HEK293 (cell line): ENCODE measurements at regions not wholly inside any gene's neighbourhood (a gene's known extent, or its start where the extent isn't known, plus 50 kb on each side); places are given as distances from the start of the nearest gene placed in this dataset.

Experiments used
- CTCF ChIA-PET: fragments of 350-600 bp; formaldehyde crosslinking; extraction: SDS; loops from one replicate; lab custom pipeline; 2021; ENCODE audit warnings: antibody characterized with exemption; lab: Yijun Ruan, JAX
- POLR2A ChIA-PET: fragments of 300-600 bp; formaldehyde crosslinking; extraction: SDS; loops from one replicate; lab custom pipeline; 2020; ENCODE audit warnings: antibody characterized with exemption, inconsistent platforms; lab: Yijun Ruan, JAX
- H3K27ac ChIP-seq: fragments of 200-500 bp; sonication (Bioruptor generic); 2 replicates; pipeline ENCODE4 v1.5.1; 2014; ENCODE audit warnings: low read depth, low read length, control low read depth, inconsistent platforms; ENCODE audit errors: extremely low read depth
- H3K36me3 ChIP-seq, 2 experiments: fragments of 200-500 bp in 1 of 2; sonication (Bioruptor generic) in 1 of 2; 1 replicate in 1 of 2; 2 replicates in 1 of 2; pipeline ENCODE4 v1.5.1; 2014 to 2017; ENCODE audit warnings: inconsistent platforms in 2 of 2, low read length in 2 of 2; ENCODE audit not compliant: control insufficient read depth in 2 of 2, insufficient read depth in 1 of 2
- H3K4me1 ChIP-seq: fragments of 200-500 bp; sonication (Bioruptor generic); 2 replicates; pipeline ENCODE4 v1.5.1; 2014; ENCODE audit warnings: mild to moderate bottlenecking, low read length, inconsistent platforms; ENCODE audit not compliant: control insufficient read depth, insufficient read depth
- H3K4me3 ChIP-seq: 2 replicates; pipeline ENCODE4 v1.5.1; 2011; ENCODE audit warnings: low read depth, mild to moderate bottlenecking, control low read depth, low read length, moderate library complexity
- H3K9me3 ChIP-seq: fragments of 200-500 bp; sonication (Bioruptor generic); 2 replicates; pipeline ENCODE4 v1.5.1; 2014; ENCODE audit warnings: low read depth, low read length, inconsistent platforms; ENCODE audit not compliant: control insufficient read depth, insufficient read depth
- GLI2 ChIP-seq: fragments of 450-650 bp; formaldehyde crosslinking; IDR thresholded peaks from 2 replicates; pipeline ENCODE4; 2017; ENCODE audit warnings: missing biosample characterization, missing genetic modification characterization, low read depth, borderline replicate concordance
- HOXA7 ChIP-seq: sonication (generic); formaldehyde crosslinking; IDR thresholded peaks from 2 replicates; pipeline ENCODE4 v1.8.1; 2022; ENCODE audit warnings: missing genetic modification reagents, borderline replicate concordance
- KLF1 ChIP-seq: fragments of 450-650 bp; formaldehyde crosslinking; IDR thresholded peaks from 2 replicates; pipeline ENCODE4 v1.5.1; 2016; ENCODE audit warnings: missing biosample characterization, missing genetic modification characterization
- KLF7 ChIP-seq: fragments of 450-650 bp; formaldehyde crosslinking; IDR thresholded peaks from 2 replicates; pipeline ENCODE4 v1.5.1; 2016; ENCODE audit warnings: missing biosample characterization, missing genetic modification characterization, borderline replicate concordance
- YY1 ChIP-seq: fragments of 450-650 bp; formaldehyde crosslinking; IDR thresholded peaks from 2 replicates; pipeline ENCODE4 v1.5.1; 2018; ENCODE audit warnings: missing biosample characterization, missing genetic modification characterization
- YY2 ChIP-seq: fragments of 450-650 bp; formaldehyde crosslinking; IDR thresholded peaks from 2 replicates; pipeline ENCODE4 v1.5.1; 2016; ENCODE audit warnings: missing biosample characterization, missing genetic modification characterization
- ZBTB8A ChIP-seq: fragments of 450-650 bp; formaldehyde crosslinking; IDR thresholded peaks from 2 replicates; pipeline ENCODE4 v1.5.1; 2016; ENCODE audit warnings: missing biosample characterization, missing genetic modification characterization
- ZFP69B ChIP-seq: fragments of 450-650 bp; formaldehyde crosslinking; IDR thresholded peaks from 2 replicates; pipeline ENCODE4 v1.5.1; 2016; ENCODE audit warnings: missing biosample characterization, missing genetic modification characterization
- ZNF121 ChIP-seq: fragments of 450-650 bp; formaldehyde crosslinking; IDR thresholded peaks from 2 replicates; pipeline ENCODE4 v1.5.1; 2016; ENCODE audit warnings: missing biosample characterization, missing genetic modification characterization
- ZNF155 ChIP-seq: fragments of 450-650 bp; formaldehyde crosslinking; IDR thresholded peaks from 2 replicates; pipeline ENCODE4 v1.5.1; 2016; ENCODE audit warnings: missing biosample characterization, missing genetic modification characterization
- ZNF19 ChIP-seq: fragments of 450-650 bp; formaldehyde crosslinking; IDR thresholded peaks from 2 replicates; pipeline ENCODE4; 2016; ENCODE audit warnings: missing biosample characterization, missing genetic modification characterization, low read depth
- ZNF2 ChIP-seq: fragments of 450-650 bp; formaldehyde crosslinking; IDR thresholded peaks from 2 replicates; pipeline ENCODE4 v1.5.1; 2016; ENCODE audit warnings: missing biosample characterization, missing genetic modification characterization
- ZNF266 ChIP-seq: fragments of 450-650 bp; formaldehyde crosslinking; IDR thresholded peaks from 2 replicates; pipeline ENCODE4 v1.5.1; 2016; ENCODE audit warnings: missing biosample characterization, missing genetic modification characterization, low read depth
- ZNF302 ChIP-seq: fragments of 450-650 bp; formaldehyde crosslinking; IDR thresholded peaks from 2 replicates; pipeline ENCODE4 v1.5.1; 2016; ENCODE audit warnings: missing biosample characterization, missing genetic modification characterization, low read depth
- ZNF366 ChIP-seq: fragments of 450-650 bp; formaldehyde crosslinking; conservative IDR thresholded peaks from 2 replicates; pipeline ENCODE4 v1.5.1; 2016; ENCODE audit warnings: missing biosample characterization, missing genetic modification characterization
- ZNF404 ChIP-seq: fragments of 450-650 bp; formaldehyde crosslinking; IDR thresholded peaks from 2 replicates; pipeline ENCODE4 v1.5.1; 2017; ENCODE audit warnings: missing biosample characterization, missing genetic modification characterization
- ZNF426 ChIP-seq: fragments of 450-650 bp; formaldehyde crosslinking; IDR thresholded peaks from 2 replicates; pipeline ENCODE4 v1.5.1; 2017; ENCODE audit warnings: missing biosample characterization, missing genetic modification characterization, mild to moderate bottlenecking, inconsistent platforms, moderate library complexity
- ZNF514 ChIP-seq: fragments of 450-650 bp; formaldehyde crosslinking; IDR thresholded peaks from 2 replicates; pipeline ENCODE4 v1.5.1; 2016; ENCODE audit warnings: missing biosample characterization, missing genetic modification characterization
- ZNF600 ChIP-seq: fragments of 450-650 bp; formaldehyde crosslinking; IDR thresholded peaks from 2 replicates; pipeline ENCODE4 v1.5.1; 2016; ENCODE audit warnings: missing biosample characterization, missing genetic modification characterization
- ZNF701 ChIP-seq: fragments of 450-650 bp; formaldehyde crosslinking; IDR thresholded peaks from 2 replicates; pipeline ENCODE4 v1.5.1; 2016; ENCODE audit warnings: missing biosample characterization, missing genetic modification characterization
- ZXDB ChIP-seq: fragments of 450-650 bp; formaldehyde crosslinking; IDR thresholded peaks from 2 replicates; pipeline ENCODE4 v1.5.1; 2016; ENCODE audit warnings: missing biosample characterization, missing genetic modification characterization
- TF ChIP-seq, protein P1 (sequence below): fragments of 450-650 bp; formaldehyde crosslinking; IDR thresholded peaks from 2 replicates; pipeline ENCODE4 v1.5.1; 2016; ENCODE audit warnings: missing biosample characterization, missing genetic modification characterization
- TF ChIP-seq, protein P2 (sequence below): fragments of 450-650 bp; formaldehyde crosslinking; IDR thresholded peaks from 2 replicates; pipeline ENCODE4 v1.5.1; 2016; ENCODE audit warnings: missing biosample characterization, missing genetic modification characterization
- TF ChIP-seq, protein P3 (sequence below): fragments of 450-650 bp; formaldehyde crosslinking; IDR thresholded peaks from 2 replicates; pipeline ENCODE4 v1.5.1; 2016; ENCODE audit warnings: missing biosample characterization, missing genetic modification characterization

DNA sequence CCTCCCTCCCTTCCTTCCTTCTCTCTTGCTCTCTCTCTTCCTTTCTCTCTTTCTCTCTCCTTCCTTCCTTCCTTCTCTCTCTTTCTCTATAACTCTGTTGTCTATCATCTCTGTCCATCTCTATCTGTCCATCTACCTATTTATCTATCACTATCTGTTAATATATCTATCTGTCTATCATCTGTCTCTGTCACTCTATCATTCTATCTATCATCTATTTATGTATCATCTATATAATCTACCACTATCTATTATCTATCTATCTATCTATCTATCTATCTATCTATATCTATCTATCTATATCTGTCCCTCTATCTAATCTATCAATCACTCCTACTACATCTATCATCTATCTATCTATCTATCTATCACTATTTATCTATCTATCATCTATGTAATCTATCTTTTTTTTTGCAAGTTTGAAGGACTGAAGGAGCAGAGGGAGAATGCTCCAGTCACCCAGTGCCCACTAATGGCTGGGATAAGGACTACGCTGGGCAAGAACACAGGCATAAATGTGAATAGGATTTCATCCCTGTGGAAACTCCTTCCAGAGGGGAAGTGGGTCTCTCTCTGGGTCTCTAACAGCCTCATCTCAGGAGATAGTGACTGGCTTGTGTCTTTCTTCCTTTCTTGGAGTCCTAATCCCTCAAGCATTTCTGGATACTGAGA is 427.0 kb downstream of the LPIN1 start:
- Histone ChIP-seq H3K36me3 (no peaks in the 10 kb centered on the region), H3K27ac (no peak overlapping the region), H3K9me3 (no peaks in the 10 kb centered on the region), H3K4me1 (no peaks in the 10 kb centered on the region), H3K4me3 (no peak overlapping the region)
- POLR2A ChIA-PET, result no interaction called here
- CTCF ChIA-PET, result interaction anchor here (1.2 kb wide), 1 partner anchor 345 kb away, joined by 3 read pairs; no protein-coding TSS in a partner anchor
- TF ChIP-seq ZNF366 (tag by site-specific recombination) (peak; percentile 64), YY2 (tag by site-specific recombination) (no peak), ZNF600 (no peak), ZNF514 (no peak), ZNF701 (tag by site-specific recombination) (no peak)
- TF ChIP-seq, protein P1, sequence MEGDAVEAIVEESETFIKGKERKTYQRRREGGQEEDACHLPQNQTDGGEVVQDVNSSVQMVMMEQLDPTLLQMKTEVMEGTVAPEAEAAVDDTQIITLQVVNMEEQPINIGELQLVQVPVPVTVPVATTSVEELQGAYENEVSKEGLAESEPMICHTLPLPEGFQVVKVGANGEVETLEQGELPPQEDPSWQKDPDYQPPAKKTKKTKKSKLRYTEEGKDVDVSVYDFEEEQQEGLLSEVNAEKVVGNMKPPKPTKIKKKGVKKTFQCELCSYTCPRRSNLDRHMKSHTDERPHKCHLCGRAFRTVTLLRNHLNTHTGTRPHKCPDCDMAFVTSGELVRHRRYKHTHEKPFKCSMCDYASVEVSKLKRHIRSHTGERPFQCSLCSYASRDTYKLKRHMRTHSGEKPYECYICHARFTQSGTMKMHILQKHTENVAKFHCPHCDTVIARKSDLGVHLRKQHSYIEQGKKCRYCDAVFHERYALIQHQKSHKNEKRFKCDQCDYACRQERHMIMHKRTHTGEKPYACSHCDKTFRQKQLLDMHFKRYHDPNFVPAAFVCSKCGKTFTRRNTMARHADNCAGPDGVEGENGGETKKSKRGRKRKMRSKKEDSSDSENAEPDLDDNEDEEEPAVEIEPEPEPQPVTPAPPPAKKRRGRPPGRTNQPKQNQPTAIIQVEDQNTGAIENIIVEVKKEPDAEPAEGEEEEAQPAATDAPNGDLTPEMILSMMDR (tag by site-specific recombination), result peak; percentile 8; the same call in 1 of the 2 replicates
- TF ChIP-seq, all 188 proteins: peak for 2

DNA sequence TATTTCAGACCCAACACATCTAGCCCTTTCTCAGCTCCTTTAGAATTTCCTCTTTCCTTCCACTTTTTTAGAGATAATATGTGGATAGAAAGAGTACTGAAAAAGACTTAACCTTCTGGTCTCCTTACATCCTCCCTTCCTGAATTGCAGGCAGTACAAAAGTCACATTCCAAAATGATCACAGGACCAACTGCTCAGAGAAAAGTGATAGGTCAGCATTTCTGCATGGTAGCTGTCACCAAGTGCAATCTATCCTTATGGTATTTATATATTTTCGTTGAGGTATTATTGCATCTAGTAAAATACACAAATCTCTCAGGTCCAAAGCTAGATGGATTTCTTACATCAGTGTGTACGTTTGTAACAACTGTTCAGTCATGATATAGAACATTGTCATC is 427.5 kb downstream of the LPIN1 start:
- TF ChIP-seq GLI2 (tag by site-specific recombination), result no peak
- no peak for TF ChIP-seq KLF1 (tag by site-specific recombination)
- TF ChIP-seq ZNF155 (tag by site-specific recombination), result no peak
- TF ChIP-seq YY1 (tag by site-specific recombination), result no peak
- TF ChIP-seq ZBTB8A, result no peak
- no peak for TF ChIP-seq KLF7
- TF ChIP-seq ZNF302 (tag by site-specific recombination), result no peak
- no peak for TF ChIP-seq ZFP69B (tag by site-specific recombination)
- H3K9me3 ChIP-seq, result no peaks in the 10 kb centered on the region
- H3K36me3 ChIP-seq, result no peaks in the 10 kb centered on the region
- no peak overlapping the region for H3K4me3 ChIP-seq
- POLR2A ChIA-PET, result no interaction called here
- H3K4me1 ChIP-seq, result no peaks in the 10 kb centered on the region
- no peak overlapping the region for H3K27ac ChIP-seq
- CTCF ChIA-PET, result interaction anchor here (1.2 kb wide), 1 partner anchor 345 kb away, joined by 3 read pairs; no protein-coding TSS in a partner anchor

DNA sequence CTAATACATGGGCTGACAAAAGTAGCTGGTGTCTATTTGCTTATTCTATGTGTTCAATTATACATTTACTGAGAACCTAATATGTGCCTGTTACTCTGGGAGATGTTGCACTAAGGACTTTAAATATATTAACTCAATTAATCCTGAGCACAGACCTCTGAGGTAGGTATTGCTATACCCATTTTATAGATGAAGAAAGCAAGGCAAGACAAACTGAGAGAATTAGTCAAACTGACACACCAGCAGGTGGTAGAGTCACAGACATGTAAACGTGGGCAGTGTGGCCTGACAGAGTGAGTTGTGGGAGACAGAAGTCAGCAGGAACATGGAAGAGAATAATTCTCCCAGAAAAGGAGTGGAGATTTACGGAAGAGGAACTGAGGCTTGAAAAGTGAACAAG is 428.9 kb downstream of the LPIN1 start:
- Histone ChIP-seq H3K4me1 (no peaks in the 10 kb centered on the region), H3K4me3 (no peak overlapping the region), H3K9me3 (no peaks in the 10 kb centered on the region), H3K27ac (no peak overlapping the region), H3K36me3 (no peaks in the 10 kb centered on the region)
- ChIA-PET CTCF (no interaction called here), POLR2A (no interaction called here)
- TF ChIP-seq ZNF19 (tag by site-specific recombination) (no peak), ZNF2 (tag by site-specific recombination) (no peak), ZNF404 (tag by site-specific recombination) (no peak), ZNF121 (tag by site-specific recombination) (no peak), ZXDB (tag by site-specific recombination) (no peak), ZNF266 (tag by site-specific recombination) (no peak), HOXA7 (CRISPR knock-in tag) (no peak), ZNF426 (tag by site-specific recombination) (no peak)
- TF ChIP-seq, protein P2, sequence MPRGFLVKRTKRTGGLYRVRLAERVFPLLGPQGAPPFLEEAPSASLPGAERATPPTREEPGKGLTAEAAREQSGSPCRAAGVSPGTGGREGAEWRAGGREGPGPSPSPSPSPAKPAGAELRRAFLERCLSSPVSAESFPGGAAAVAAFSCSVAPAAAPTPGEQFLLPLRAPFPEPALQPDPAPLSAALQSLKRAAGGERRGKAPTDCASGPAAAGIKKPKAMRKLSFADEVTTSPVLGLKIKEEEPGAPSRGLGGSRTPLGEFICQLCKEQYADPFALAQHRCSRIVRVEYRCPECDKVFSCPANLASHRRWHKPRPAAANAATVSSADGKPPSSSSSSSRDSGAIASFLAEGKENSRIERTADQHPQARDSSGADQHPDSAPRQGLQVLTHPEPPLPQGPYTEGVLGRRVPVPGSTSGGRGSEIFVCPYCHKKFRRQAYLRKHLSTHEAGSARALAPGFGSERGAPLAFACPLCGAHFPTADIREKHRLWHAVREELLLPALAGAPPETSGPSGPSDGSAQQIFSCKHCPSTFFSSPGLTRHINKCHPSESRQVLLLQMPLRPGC (tag by site-specific recombination), result no peak
- TF ChIP-seq, protein P3, sequence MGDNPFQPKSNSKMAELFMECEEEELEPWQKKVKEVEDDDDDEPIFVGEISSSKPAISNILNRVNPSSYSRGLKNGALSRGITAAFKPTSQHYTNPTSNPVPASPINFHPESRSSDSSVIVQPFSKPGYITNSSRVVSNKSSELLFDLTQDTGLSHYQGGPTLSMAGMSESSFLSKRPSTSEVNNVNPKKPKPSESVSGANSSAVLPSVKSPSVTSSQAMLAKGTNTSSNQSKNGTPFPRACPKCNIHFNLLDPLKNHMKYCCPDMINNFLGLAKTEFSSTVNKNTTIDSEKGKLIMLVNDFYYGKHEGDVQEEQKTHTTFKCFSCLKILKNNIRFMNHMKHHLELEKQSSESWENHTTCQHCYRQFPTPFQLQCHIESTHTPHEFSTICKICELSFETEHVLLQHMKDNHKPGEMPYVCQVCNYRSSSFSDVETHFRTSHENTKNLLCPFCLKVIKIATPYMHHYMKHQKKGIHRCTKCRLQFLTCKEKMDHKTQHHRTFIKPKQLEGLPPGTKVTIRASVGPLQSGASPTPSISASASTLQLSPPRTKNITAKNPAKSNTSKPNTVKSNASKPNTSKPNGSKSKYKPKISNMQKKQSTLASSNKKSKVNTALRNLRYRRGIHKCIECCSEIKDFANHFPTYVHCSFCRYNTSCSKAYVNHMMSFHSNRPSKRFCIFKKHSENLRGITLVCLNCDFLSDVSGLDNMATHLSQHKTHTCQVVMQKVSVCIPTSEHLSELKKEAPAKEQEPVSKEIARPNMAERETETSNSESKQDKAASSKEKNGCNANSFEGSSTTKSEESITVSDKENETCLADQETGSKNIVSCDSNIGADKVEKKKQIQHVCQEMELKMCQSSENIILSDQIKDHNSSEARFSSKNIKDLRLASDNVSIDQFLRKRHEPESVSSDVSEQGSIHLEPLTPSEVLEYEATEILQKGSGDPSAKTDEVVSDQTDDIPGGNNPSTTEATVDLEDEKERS (tag by site-specific recombination), result no peak
